ENCODE measurements at regions not wholly inside any gene's neighbourhood (a gene's known extent, or its start where the extent isn't known, plus 50 kb on each side); places are given as distances from the start of the nearest gene placed in this dataset.
A peak's percentile ranks its signal among the peaks of the same experiment; 100 is the strongest.

- no peaks in the 10 kb centered on the region for H3K4me1 Mint-ChIP-seq
- no peaks in the 10 kb centered on the region for H3K27me3 ChIP-seq (ENCODE audit: control insufficient read depth, insufficient read depth, low read length)
- no peaks in the 10 kb centered on the region for H3K9me3 Mint-ChIP-seq
- no peak overlapping the region for H3K4me3 Mint-ChIP-seq
- no peak for DNase-seq
- peaks cover 2% of the 10 kb centered on the region for H3K9me3 ChIP-seq (ENCODE audit: control insufficient read depth, insufficient read depth, low read length)
- no peak overlapping the region for H3K27ac Mint-ChIP-seq
- 97% methylated on average over 6 of the region's 6 CpGs for WGBS (ENCODE audit: insufficient coverage)
- no peaks in the 10 kb centered on the region for H3K4me1 ChIP-seq (ENCODE audit: control insufficient read depth, insufficient read depth, low read length)
- H3K36me3 Mint-ChIP-seq, result no peaks in the 10 kb centered on the region
- H3K4me3 ChIP-seq (ENCODE audit: low read length), result no peak overlapping the region
- no peak for ATAC-seq
- H3K36me3 ChIP-seq (ENCODE audit: control insufficient read depth, insufficient read depth, low read length), result no peaks in the 10 kb centered on the region
- H3K27ac ChIP-seq (ENCODE audit: low read length), result no peak overlapping the region
- TF ChIP-seq CTCF (IDR thresholded peaks at IDR 0.05), result no peak
- intact Hi-C loops (cut with micrococcal nuclease), result no loop called here
- no peaks in the 10 kb centered on the region for H3K27me3 Mint-ChIP-seq (ENCODE audit: low read depth in 2 of 2)
These were observed 119.2 kb upstream of the TNFSF11 start for GRCh38 chr13:42454749-42455148.

DNA sequence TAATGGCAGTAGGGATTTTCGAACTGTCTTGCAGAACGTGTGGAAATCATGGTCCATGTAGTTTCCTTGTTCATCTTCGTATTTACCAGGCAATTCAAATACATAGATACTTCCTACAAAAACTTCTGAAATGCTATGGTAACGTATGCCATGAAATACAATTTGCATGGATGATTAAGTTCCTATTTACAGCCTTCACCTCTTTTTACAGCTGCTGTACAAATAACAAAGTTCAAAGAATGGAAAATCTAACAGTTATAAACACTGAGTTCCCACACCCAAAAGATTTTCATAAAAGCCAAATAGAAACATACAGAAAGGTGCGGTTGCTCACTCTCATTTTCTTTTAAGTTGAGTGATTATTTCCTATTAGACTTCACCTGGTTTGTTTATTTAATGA lies 115.8 kb upstream of the TNFSF11 start:
- Mint-ChIP-seq H3K27ac (no peak overlapping the region), H3K4me3 (no peak overlapping the region), H3K4me1 (no peaks in the 10 kb centered on the region), H3K27me3 (ENCODE audit: low read depth in 2 of 2) (no peaks in the 10 kb centered on the region), H3K9me3 (peaks cover 2 to 4% of the 10 kb centered on the region in 2 donors), H3K36me3 (peaks cover 7% of the 10 kb centered on the region)
- no peak for DNase-seq
- Histone ChIP-seq H3K27me3 (ENCODE audit: control insufficient read depth, insufficient read depth, low read length) (no peaks in the 10 kb centered on the region), H3K4me3 (ENCODE audit: low read length) (no peak overlapping the region), H3K27ac (ENCODE audit: low read length) (no peak overlapping the region), H3K9me3 (ENCODE audit: control insufficient read depth, insufficient read depth, low read length) (no peaks in the 10 kb centered on the region), H3K36me3 (ENCODE audit: control insufficient read depth, insufficient read depth, low read length) (no peaks in the 10 kb centered on the region), H3K4me1 (ENCODE audit: control insufficient read depth, insufficient read depth, low read length) (no peaks in the 10 kb centered on the region)
- intact Hi-C loops (cut with micrococcal nuclease), result loop anchor here (1.0 kb wide), 1 partner anchor 53 kb away; no protein-coding TSS in a partner anchor
- ATAC-seq, result no peak
- WGBS (ENCODE audit: insufficient coverage), result no CpG with 5 or more reads among the region's 5 CpGs
- no peak for TF ChIP-seq CTCF (IDR thresholded peaks at IDR 0.05)

DNA sequence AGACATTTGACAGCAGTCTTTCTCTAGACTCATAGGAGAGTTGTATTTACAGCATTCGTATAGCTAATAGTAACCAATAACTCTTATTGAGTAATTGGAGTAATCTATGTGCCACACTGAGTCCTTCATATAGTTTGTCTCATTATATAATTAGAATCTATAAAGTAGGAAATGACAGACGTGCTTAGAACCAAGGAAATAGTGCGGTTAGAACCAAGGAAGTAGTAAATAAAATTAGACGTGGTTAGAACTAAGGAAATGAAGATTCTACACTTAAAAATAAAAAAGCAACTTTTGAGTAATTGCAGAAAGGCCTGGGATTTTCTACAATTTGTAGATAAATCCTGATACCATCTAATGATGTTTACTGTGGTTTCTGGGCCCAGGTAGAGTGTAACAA lies 107.8 kb upstream of the TNFSF11 start:
- peaks cover 32 to 41% of the 10 kb centered on the region in 2 donors for H3K4me1 Mint-ChIP-seq
- Histone ChIP-seq H3K9me3 (ENCODE audit: control insufficient read depth, insufficient read depth, low read length) (no peaks in the 10 kb centered on the region), H3K36me3 (ENCODE audit: control insufficient read depth, insufficient read depth, low read length) (no peaks in the 10 kb centered on the region), H3K4me3 (ENCODE audit: low read length) (no peak overlapping the region), H3K4me1 (ENCODE audit: control insufficient read depth, insufficient read depth, low read length) (no peaks in the 10 kb centered on the region), H3K27me3 (ENCODE audit: control insufficient read depth, insufficient read depth, low read length) (no peaks in the 10 kb centered on the region), H3K27ac (ENCODE audit: low read length) (peak overlapping the region; percentile 15)
- no peaks in the 10 kb centered on the region for H3K27me3 Mint-ChIP-seq (ENCODE audit: low read depth in 2 of 2)
- peak overlapping the region; percentile 55 to 80 for H3K27ac Mint-ChIP-seq
- intact Hi-C loops (cut with micrococcal nuclease), result no loop called here
- WGBS (ENCODE audit: insufficient coverage), result no CpG with 5 or more reads among the region's 4 CpGs
- peak overlapping the region; percentile 80 for H3K4me3 Mint-ChIP-seq
- H3K9me3 Mint-ChIP-seq, result peaks cover 7 to 9% of the 10 kb centered on the region in 2 donors
- peaks cover 18% of the 10 kb centered on the region for H3K36me3 Mint-ChIP-seq
- peak in 2 of 3 donors; percentile 10 to 65 for ATAC-seq
- peak in 1 of 2 donors; percentile 4 for DNase-seq
- TF ChIP-seq CTCF (IDR thresholded peaks at IDR 0.05), result no peak

DNA sequence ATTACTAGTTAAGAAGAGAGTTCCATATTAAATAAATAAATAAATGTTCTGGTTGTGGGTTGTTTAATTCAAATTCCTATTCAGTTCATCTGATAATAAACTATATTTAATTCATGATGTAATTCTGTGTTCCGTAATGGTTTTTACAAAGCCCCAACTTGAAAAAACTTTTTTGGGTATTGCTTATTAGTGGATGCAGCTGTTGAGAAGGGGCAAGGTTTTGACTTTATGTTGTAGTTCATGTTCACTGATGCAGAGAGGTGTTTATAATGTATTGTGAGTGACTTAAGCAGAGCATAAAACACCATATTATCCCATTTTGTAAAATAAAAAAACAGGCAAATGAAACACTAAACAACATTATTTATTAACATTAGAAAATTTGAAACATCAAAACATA lies 107.3 kb upstream of the TNFSF11 start:
- H3K4me3 Mint-ChIP-seq, result no peak overlapping the region
- no peaks in the 10 kb centered on the region for H3K27me3 Mint-ChIP-seq (ENCODE audit: low read depth in 2 of 2)
- peak overlapping the region; percentile 55 to 80 for H3K27ac Mint-ChIP-seq
- H3K36me3 Mint-ChIP-seq, result peaks cover 18% of the 10 kb centered on the region
- peaks cover 7 to 9% of the 10 kb centered on the region in 2 donors for H3K9me3 Mint-ChIP-seq
- no peaks in the 10 kb centered on the region for H3K27me3 ChIP-seq (ENCODE audit: control insufficient read depth, insufficient read depth, low read length)
- H3K4me1 ChIP-seq (ENCODE audit: control insufficient read depth, insufficient read depth, low read length), result no peaks in the 10 kb centered on the region
- H3K9me3 ChIP-seq (ENCODE audit: control insufficient read depth, insufficient read depth, low read length), result no peaks in the 10 kb centered on the region
- DNase-seq, result no peak
- 60% methylated on average over 1 of the region's 1 CpG for WGBS (ENCODE audit: insufficient coverage)
- no peaks in the 10 kb centered on the region for H3K36me3 ChIP-seq (ENCODE audit: control insufficient read depth, insufficient read depth, low read length)
- peak overlapping the region; percentile 15 for H3K27ac ChIP-seq (ENCODE audit: low read length)
- intact Hi-C loops (cut with micrococcal nuclease), result no loop called here
- no peak overlapping the region for H3K4me3 ChIP-seq (ENCODE audit: low read length)
- no peak for ATAC-seq
- H3K4me1 Mint-ChIP-seq, result peaks cover 32 to 41% of the 10 kb centered on the region in 2 donors
- TF ChIP-seq CTCF (IDR thresholded peaks at IDR 0.05), result no peak
